Cardiac muscle cell (in vitro differentiated cells and primary cell): ENCODE measurements at regions not wholly inside any gene's neighbourhood (a gene's known extent, or its start where the extent isn't known, plus 50 kb on each side); places are given as distances from the start of the nearest gene placed in this dataset.
A peak's percentile ranks its signal among the peaks of the same experiment; 100 is the strongest.

ENCODE experiments used
- DNase-seq, 2 donors: peaks; one replicate each; pipeline versions ENCODE4 v3.0.0 to v3.0.0-alpha.2; 2010 to 2017; ENCODE audit warnings: low read depth in 1 of 2, low spot score in 1 of 2
- H3K27ac ChIP-seq: fragments of 200-600 bp; sonication (generic); 2 replicates; pipeline ENCODE4 v1.5.1; 2016
- H3K27me3 ChIP-seq: fragments of 200-600 bp; sonication (generic); 2 replicates; pipeline ENCODE4 v1.6.0; 2016; ENCODE audit warnings: control low read depth
- H3K36me3 ChIP-seq: fragments of 200-600 bp; sonication (generic); 2 replicates; pipeline ENCODE4 v1.5.1; 2016; ENCODE audit warnings: control low read depth
- H3K4me1 ChIP-seq: fragments of 200-600 bp; sonication (generic); 2 replicates; pipeline ENCODE4 v1.8.1; 2017; ENCODE audit warnings: low read depth, mild to moderate bottlenecking, mixed run types
- H3K4me3 ChIP-seq: fragments of 200-600 bp; sonication (generic); 2 replicates; pipeline ENCODE4 v1.5.1; 2016; ENCODE audit warnings: mild to moderate bottlenecking
- H3K9me3 ChIP-seq: fragments of 200-600 bp; sonication (generic); 2 replicates; pipeline ENCODE4 v1.5.1; 2017; ENCODE audit warnings: low read depth, mild to moderate bottlenecking, control low read depth
- CTCF ChIP-seq: IDR thresholded peaks from 2 replicates; pipeline ENCODE4 v1.5.1; 2012; ENCODE audit warnings: low read depth, mild to moderate bottlenecking, low read length

DNA sequence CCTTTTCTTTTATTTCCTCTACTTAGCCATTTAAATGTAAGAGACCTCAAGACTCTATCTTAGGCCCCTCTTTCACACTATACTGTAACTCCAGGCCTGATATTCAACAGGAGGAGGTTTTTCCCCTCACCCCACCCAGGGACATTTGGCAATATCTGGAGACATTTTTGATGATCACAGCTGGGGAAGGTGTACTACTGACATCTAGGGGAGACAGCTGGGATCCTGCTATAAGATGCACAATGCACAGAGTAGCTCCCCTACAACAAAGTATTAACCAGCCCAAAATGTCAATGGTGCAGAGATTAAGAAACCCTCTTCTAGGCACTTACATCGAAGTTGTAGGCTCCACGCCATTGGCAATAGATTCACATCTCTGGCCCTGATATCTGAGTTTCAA is 517.5 kb upstream of the UBE2E2 start:
- DNase-seq, result peak in 1 of 2 donors; percentile 3
- Histone ChIP-seq H3K27ac (no peak overlapping the region), H3K36me3 (no peaks in the 10 kb centered on the region), H3K4me1 (no peaks in the 10 kb centered on the region), H3K4me3 (no peak overlapping the region), H3K9me3 (no peaks in the 10 kb centered on the region), H3K27me3 (no peaks in the 10 kb centered on the region)
- TF ChIP-seq CTCF, result no peak

DNA sequence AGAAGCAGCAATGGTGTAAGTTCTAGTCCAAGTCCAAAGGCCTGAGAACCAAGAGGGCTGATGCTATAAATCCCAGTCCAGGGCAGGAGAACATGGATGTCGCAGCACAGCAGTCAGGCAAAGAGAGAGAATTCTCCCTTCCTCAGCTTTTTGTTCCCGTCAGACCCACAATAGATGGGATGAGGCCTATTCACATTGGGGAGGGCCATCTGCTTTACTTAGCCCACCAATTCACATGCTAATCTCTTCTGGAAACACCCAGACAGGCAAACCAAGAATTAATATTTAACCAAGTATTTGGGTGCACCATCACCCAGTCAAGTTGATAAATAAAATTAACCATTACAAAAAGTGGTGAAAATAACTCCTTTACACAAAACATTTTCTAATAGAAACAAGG is 511.7 kb upstream of the UBE2E2 start:
- H3K27ac ChIP-seq, result no peak overlapping the region
- H3K36me3 ChIP-seq, result no peaks in the 10 kb centered on the region
- H3K9me3 ChIP-seq, result no peaks in the 10 kb centered on the region
- no peak for DNase-seq
- no peak overlapping the region for H3K4me3 ChIP-seq
- no peaks in the 10 kb centered on the region for H3K27me3 ChIP-seq
- no peak for TF ChIP-seq CTCF
- H3K4me1 ChIP-seq, result no peaks in the 10 kb centered on the region

DNA sequence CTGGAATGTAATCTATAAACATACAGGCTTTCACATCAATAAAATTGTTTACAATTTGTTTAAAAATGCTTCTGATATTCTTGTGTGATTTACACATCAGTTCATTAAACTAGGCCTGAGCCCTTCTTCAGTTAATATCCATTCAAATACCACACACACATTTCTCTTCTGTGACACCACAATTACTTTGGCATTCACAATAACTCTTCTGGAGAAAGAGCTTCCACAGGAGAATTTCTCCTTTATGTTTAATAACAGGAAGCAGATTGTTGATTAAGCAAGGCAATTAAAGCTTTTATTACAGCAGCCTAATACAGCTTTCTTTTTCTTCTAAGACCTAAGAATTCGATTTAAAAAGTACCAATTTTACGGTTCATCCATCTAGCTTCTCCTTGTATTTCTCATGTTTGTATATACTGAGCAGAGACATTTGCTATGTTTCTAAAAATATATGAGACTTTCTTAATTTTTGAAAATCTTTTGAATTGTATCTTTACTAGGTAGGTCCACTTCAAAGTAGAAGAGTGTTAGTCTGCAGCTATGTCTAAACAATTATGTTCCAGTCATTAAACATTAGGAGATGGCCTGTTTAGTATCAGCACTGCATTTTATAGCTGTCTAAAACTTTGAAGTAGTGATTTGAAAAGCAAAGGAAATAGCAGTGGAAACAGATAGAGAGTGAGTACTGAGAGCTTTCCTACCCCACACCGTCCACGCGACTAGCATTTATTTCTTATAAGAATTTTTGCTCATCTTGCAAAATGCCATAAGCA is 511.1 kb upstream of the UBE2E2 start:
- Histone ChIP-seq H3K4me1 (no peaks in the 10 kb centered on the region), H3K9me3 (no peaks in the 10 kb centered on the region), H3K36me3 (no peaks in the 10 kb centered on the region), H3K27me3 (no peaks in the 10 kb centered on the region), H3K4me3 (no peak overlapping the region), H3K27ac (no peak overlapping the region)
- DNase-seq, result no peak
- TF ChIP-seq CTCF, result no peak

DNA sequence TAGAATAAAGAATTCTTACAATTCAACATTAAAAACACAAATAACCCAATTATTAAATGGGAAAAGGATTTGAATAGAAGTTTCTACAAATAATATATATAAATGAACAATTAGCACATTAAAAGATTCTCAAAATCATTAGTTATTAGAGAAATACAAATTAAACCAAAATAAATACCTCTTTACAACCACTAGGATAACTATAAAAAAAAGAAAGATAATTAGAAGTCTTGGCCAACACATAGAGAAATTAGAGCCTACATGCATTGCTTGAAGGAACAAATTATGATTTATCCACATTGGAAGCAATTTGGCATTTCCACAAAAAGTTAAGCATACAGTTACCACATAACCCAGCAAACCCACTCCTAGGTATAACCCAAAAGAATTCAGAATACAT is 502.3 kb upstream of the UBE2E2 start:
- no peak for TF ChIP-seq CTCF
- Histone ChIP-seq H3K4me1 (no peaks in the 10 kb centered on the region), H3K9me3 (no peaks in the 10 kb centered on the region), H3K27ac (no peak overlapping the region), H3K27me3 (no peaks in the 10 kb centered on the region), H3K36me3 (no peaks in the 10 kb centered on the region), H3K4me3 (no peak overlapping the region)
- no peak for DNase-seq

- DNase-seq, result no peak
- no peaks in the 10 kb centered on the region for H3K4me1 ChIP-seq
- TF ChIP-seq CTCF, result no peak
Measured at GRCh38 chr3:22704166-22704565, 499.0 kb upstream of the UBE2E2 start.

More at GRCh38 chr3:22704166-22704565, 499.0 kb upstream of the UBE2E2 start:
- H3K36me3 ChIP-seq, result no peaks in the 10 kb centered on the region
- no peaks in the 10 kb centered on the region for H3K9me3 ChIP-seq
- no peak overlapping the region for H3K27ac ChIP-seq
- no peaks in the 10 kb centered on the region for H3K27me3 ChIP-seq
- no peak overlapping the region for H3K4me3 ChIP-seq
